Adrenal gland (tissue), 9 donors: ENCODE measurements at regions not wholly inside any gene's neighbourhood (a gene's known extent, or its start where the extent isn't known, plus 50 kb on each side); places are given as distances from the start of the nearest gene placed in this dataset.

Experiments
- DNase-seq, 7 donors: peaks; one replicate each; pipeline ENCODE4 v3.0.0-alpha.2; 2019 to 2020
- H3K27ac ChIP-seq, 5 donors: fragments of 200-600 bp; sonication (generic) in 4 of 5; 1 replicate in 3 of 5; 2 replicates in 2 of 5; pipeline versions ENCODE4 v1.5.1 to v1.8.0; 2016 to 2020; ENCODE audit warnings: mild to moderate bottlenecking in 1 of 5
- H3K27me3 ChIP-seq: fragments of 200-600 bp; 2 replicates; pipeline ENCODE4 v1.8.0; 2021
- H3K36me3 ChIP-seq, 2 donors: fragments of 200-600 bp; replicated peaks in 1 of 2; 1 replicate in 1 of 2; 2 replicates in 1 of 2; pipeline versions ENCODE4 v1.5.1 to v1.8.0; 2018 to 2022
- H3K4me1 ChIP-seq, 2 donors: fragments of 200-600 bp; replicated peaks in 1 of 2; 1 replicate in 1 of 2; 2 replicates in 1 of 2; pipeline versions ENCODE4 v1.5.1 to v1.8.0; 2018 to 2021
- H3K4me3 ChIP-seq, 4 donors: fragments of 200-600 bp; sonication (generic) in 3 of 4; one replicate each; pipeline ENCODE4 v1.5.1; 2016 to 2018
- H3K9me3 ChIP-seq, 3 donors: fragments of 200-600 bp; sonication (generic) in 1 of 3; replicated peaks in 1 of 3; 1 replicate in 2 of 3; 2 replicates in 1 of 3; pipeline versions ENCODE4 v1.5.1 to v1.8.0; 2016 to 2021
- POLR2A ChIP-seq, 2 donors: fragments of 450-650 bp; IDR thresholded peaks; one replicate each; pipeline ENCODE4 v1.6.1; 2017; ENCODE audit warnings: antibody characterized with exemption in 2 of 2, mild to moderate bottlenecking in 2 of 2, moderate library complexity in 1 of 2
- WGBS, 4 donors: extraction: QIAGEN DNeasy Blood & Tissue Kit in 2 of 4; methylation state at CpG; one replicate each; pipeline versions ENCODE4 v1.1.5 to v1.1.7; 2013 to 2017; 5-methylcytosine and 5-hydroxymethylcytosine counted together
- intact Hi-C, 2 donors: fragments of 100-400 bp; cut with DNase I; formaldehyde crosslinking; loops; one replicate each; pipeline versions ENCODE4 v1.14.1 to v1.15.0; 2022 to 2023
- TF ChIP-seq, protein P1 (sequence below), 6 experiments: fragments of 450-650 bp in 4 of 6; fragments of 200-600 bp in 2 of 6; sonication (generic) in 1 of 6; IDR thresholded peaks; 1 replicate in 5 of 6; 2 replicates in 1 of 6; pipeline versions ENCODE4 v1.5.1 to v1.8.0; 2016 to 2021; ENCODE audit warnings: antibody characterized with exemption in 6 of 6, mild to moderate bottlenecking in 2 of 6, moderate library complexity in 1 of 6
- donor health status: healthy with polysubstance abuse.
- donor health status: Bipolar disorder and iron deficiency.
- donor health status: DM: yes; HTN: yes; CAD: no.
- donor health status: DM: no; HTN: no; CAD: no.
- donor health status: DM: no; HTN: no; CAD: no.

DNA sequence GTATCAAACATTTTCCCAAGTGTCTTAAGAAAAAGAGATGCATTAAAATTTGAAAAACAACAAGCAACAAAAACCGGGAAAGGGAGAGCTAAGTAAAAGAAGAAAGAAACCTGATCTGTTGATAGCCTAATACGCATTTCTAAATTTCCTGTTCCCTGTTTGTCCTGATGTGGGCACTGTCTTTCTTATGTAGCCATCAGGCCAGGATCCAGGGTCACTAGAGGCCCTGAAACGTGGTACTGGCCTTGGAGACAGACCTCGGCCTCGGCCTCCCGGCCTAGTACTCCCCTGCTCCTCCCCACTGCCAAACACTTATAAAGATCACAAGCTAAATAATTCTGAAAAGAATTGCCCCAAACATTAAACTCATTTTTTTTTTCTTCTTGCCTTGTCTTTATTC, 547.2 kb downstream of the IRX1 start:
- Histone ChIP-seq H3K9me3 (no peaks in the 10 kb centered on the region), H3K36me3 (no peaks in the 10 kb centered on the region), H3K27me3 (no peaks in the 10 kb centered on the region), H3K4me3 (no peak overlapping the region), H3K27ac (no peak overlapping the region), H3K4me1 (no peaks in the 10 kb centered on the region)
- TF ChIP-seq, protein P1, sequence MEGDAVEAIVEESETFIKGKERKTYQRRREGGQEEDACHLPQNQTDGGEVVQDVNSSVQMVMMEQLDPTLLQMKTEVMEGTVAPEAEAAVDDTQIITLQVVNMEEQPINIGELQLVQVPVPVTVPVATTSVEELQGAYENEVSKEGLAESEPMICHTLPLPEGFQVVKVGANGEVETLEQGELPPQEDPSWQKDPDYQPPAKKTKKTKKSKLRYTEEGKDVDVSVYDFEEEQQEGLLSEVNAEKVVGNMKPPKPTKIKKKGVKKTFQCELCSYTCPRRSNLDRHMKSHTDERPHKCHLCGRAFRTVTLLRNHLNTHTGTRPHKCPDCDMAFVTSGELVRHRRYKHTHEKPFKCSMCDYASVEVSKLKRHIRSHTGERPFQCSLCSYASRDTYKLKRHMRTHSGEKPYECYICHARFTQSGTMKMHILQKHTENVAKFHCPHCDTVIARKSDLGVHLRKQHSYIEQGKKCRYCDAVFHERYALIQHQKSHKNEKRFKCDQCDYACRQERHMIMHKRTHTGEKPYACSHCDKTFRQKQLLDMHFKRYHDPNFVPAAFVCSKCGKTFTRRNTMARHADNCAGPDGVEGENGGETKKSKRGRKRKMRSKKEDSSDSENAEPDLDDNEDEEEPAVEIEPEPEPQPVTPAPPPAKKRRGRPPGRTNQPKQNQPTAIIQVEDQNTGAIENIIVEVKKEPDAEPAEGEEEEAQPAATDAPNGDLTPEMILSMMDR (IDR thresholded peaks at IDR 0.05): no peak
- TF ChIP-seq POLR2A (IDR thresholded peaks at IDR 0.05): no peak
- 30 to 38% (median 34%) methylated on average over 6 of the region's 6 CpGs for WGBS, 4 donors
- intact Hi-C loops: no loop called here
- no peak for DNase-seq

DNA sequence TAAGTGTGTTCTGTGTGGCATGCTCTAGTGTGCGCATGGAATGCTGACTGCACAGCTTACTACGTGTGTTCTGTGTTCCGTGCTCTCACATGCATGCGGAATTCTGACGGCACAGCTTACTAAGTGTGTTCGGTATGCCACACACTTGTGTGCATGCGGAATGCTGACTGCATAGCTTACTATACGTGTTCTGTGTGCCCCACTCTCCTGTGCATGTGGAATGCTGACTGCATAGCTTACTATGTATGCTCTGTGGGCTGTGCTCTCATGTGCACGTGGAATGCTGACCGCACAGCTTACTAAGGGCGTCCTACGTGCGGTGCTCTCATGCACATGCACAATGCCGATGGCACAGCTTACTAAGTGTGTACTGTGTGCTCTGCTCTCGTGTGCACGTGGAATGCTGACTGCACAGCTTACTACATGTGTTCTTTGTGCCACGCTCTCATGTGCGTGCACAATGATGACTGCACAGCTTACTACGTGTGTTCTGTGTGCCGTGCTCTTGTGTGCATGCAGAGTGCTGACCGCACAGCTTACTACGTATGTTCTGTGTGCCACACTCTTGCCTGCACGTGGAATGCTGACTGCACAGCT, 548.9 kb downstream of the IRX1 start:
- Histone ChIP-seq H3K4me1 (no peaks in the 10 kb centered on the region), H3K27ac (no peak overlapping the region), H3K27me3 (no peaks in the 10 kb centered on the region), H3K4me3 (no peak overlapping the region), H3K36me3 (no peaks in the 10 kb centered on the region), H3K9me3 (no peaks in the 10 kb centered on the region)
- no peak for TF ChIP-seq POLR2A (IDR thresholded peaks at IDR 0.05)
- TF ChIP-seq, protein P1 (IDR thresholded peaks at IDR 0.05): no peak
- intact Hi-C loops: no loop called here
- 82 to 91% (median 87%) methylated on average over 18 to 23 of the region's 23 CpGs for WGBS, 4 donors
- no peak for DNase-seq

DNA sequence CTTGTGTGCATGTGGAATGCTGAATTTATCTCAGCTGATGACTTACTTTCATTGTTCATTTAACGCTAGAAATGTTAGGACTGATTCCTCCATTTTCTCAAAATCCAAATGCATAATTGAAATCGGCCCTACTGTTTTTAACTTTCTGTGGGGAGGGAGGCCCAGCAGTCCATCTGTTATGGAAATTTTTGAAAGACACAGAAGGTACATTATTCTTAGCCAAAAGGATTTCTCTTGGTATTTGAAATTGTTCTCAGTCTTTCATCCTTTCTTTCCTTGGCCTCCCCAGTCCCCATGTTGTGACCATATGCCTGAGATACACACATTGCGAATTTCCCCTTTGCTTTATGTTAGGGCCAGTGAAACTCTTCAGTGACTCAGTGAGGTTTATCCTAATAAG, 549.9 kb downstream of the IRX1 start:
- H3K9me3 ChIP-seq: no peaks in the 10 kb centered on the region
- intact Hi-C loops: no loop called here
- no peak overlapping the region for H3K27ac ChIP-seq
- TF ChIP-seq POLR2A (IDR thresholded peaks at IDR 0.05): no peak
- no peaks in the 10 kb centered on the region for H3K27me3 ChIP-seq
- no peak overlapping the region for H3K4me3 ChIP-seq
- H3K36me3 ChIP-seq: no peaks in the 10 kb centered on the region
- WGBS, 4 donors: 66 to 74% (median 70%) methylated on average over 3 of the region's 3 CpGs
- H3K4me1 ChIP-seq: no peaks in the 10 kb centered on the region
- DNase-seq: no peak

DNA sequence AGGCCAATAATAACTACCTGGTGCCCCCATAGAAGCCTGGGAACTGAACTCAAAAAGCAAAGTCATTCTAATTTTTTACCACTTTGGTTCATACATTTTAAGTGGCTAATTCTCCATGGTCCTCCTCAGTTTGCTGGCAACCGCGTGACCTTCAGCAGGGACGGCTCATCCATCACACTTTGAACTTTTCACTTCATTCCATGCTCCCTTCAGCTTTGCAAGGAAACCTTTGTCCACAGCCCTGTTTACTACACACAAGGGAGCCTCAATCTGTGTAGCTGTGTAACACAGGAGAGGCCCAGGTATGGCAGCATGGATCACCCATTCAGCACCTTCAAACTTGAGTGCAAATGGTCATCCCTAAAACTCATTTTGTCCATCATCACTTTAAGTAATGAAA, 552.4 kb downstream of the IRX1 start:
- Histone ChIP-seq H3K4me3 (no peak overlapping the region), H3K27me3 (no peaks in the 10 kb centered on the region), H3K27ac (no peak overlapping the region), H3K9me3 (no peaks in the 10 kb centered on the region), H3K4me1 (no peaks in the 10 kb centered on the region), H3K36me3 (no peaks in the 10 kb centered on the region)
- no peak for DNase-seq
- TF ChIP-seq, protein P1 (IDR thresholded peaks at IDR 0.05): no peak
- TF ChIP-seq POLR2A (IDR thresholded peaks at IDR 0.05): no peak
- WGBS, 4 donors: 39 to 53% (median 44%) methylated on average over 3 of the region's 3 CpGs
- intact Hi-C loops: no loop called here

DNA sequence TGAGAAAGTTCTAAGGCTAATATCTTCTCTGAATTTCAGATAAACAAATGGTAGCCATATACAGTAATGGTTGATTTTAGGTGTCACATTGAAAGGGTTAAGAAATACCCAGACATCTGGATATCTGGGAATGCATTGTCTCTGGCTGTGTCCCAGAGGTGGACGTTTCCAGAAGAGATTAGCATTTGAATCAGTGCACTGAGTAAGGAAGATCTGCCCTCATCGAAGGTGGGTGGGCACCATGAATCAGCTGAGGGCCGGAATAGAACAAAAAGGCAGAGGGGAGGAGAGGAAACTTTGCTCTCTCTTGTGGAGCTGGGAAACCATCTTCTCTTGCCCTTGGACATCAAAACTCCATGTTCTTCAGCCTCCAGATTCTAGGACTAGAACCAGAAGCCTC, 554.4 kb downstream of the IRX1 start:
- no peaks in the 10 kb centered on the region for H3K36me3 ChIP-seq
- no peaks in the 10 kb centered on the region for H3K9me3 ChIP-seq
- no peaks in the 10 kb centered on the region for H3K4me1 ChIP-seq
- no peak for DNase-seq
- TF ChIP-seq POLR2A (IDR thresholded peaks at IDR 0.05): no peak
- TF ChIP-seq, protein P1 (IDR thresholded peaks at IDR 0.05): no peak
- intact Hi-C loops: no loop called here
- H3K27ac ChIP-seq: no peak overlapping the region
- no peak overlapping the region for H3K4me3 ChIP-seq
- no peaks in the 10 kb centered on the region for H3K27me3 ChIP-seq
- 54 to 64% (median 61%) methylated on average over 3 of the region's 3 CpGs for WGBS, 4 donors
